Coronary artery (tissue), 2 donors: ENCODE measurements at regions not wholly inside any gene's neighbourhood (a gene's known extent, or its start where the extent isn't known, plus 50 kb on each side); places are given as distances from the start of the nearest gene placed in this dataset.

Source experiments
- DNase-seq: peaks from one replicate; pipeline ENCODE4 v3.0.0-alpha.2; 2017; ENCODE audit warnings: low spot score
- H3K27ac ChIP-seq, 2 donors: fragments of 200-600 bp; sonication (generic); one replicate each; pipeline ENCODE4 v1.5.1; 2016 to 2019
- H3K4me3 ChIP-seq: fragments of 200-600 bp; sonication (generic); 2 replicates; pipeline ENCODE4 v1.5.1; 2016; ENCODE audit warnings: mild to moderate bottlenecking, moderate library complexity
- TF ChIP-seq, protein P1 (sequence below): fragments of 200-600 bp; sonication (generic); IDR thresholded peaks from one replicate; pipeline ENCODE4 v1.5.1; 2019; ENCODE audit warnings: antibody characterized with exemption

DNA sequence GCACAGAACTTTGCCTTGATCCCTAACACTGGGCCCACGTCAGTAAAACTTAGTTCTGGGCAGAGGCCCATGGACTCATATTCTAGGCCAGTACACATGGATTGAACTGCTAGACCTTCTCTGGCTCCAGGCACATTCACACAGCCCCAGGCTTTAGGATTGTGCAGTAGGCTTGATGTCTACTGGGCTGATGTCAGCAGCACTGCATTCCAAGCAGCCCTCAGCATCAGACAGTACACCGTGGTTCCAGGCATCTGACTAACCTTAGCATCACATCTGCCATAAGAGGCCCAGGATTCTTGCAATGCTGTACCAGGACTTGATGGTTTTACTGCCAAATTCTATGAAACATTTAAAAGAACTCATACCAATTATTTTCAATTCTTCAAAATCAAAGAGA lies 301.9 kb downstream of the CCER1 start:
- DNase-seq, result no peak
- H3K27ac ChIP-seq, result no peak overlapping the region
- TF ChIP-seq, protein P1, sequence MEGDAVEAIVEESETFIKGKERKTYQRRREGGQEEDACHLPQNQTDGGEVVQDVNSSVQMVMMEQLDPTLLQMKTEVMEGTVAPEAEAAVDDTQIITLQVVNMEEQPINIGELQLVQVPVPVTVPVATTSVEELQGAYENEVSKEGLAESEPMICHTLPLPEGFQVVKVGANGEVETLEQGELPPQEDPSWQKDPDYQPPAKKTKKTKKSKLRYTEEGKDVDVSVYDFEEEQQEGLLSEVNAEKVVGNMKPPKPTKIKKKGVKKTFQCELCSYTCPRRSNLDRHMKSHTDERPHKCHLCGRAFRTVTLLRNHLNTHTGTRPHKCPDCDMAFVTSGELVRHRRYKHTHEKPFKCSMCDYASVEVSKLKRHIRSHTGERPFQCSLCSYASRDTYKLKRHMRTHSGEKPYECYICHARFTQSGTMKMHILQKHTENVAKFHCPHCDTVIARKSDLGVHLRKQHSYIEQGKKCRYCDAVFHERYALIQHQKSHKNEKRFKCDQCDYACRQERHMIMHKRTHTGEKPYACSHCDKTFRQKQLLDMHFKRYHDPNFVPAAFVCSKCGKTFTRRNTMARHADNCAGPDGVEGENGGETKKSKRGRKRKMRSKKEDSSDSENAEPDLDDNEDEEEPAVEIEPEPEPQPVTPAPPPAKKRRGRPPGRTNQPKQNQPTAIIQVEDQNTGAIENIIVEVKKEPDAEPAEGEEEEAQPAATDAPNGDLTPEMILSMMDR, result no peak

DNA sequence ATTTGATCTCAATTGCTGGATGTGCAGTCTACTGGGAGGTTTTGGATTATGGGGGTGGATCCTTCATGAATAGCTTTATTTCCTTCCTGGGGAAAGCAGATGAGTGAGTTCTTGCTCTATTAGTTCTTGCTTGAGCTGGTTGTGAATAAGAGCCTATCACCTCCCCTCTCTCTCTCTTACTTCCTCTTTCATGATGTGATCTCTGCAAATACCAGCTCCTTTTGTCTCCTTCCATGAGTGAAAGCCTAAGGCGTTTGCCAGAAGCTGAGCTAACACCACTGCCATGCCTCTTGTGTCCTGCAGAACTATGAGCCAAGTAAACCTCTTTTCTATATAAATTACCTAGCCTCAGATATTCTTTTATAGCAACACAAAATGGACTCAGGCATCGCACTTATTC lies 302.7 kb downstream of the CCER1 start:
- Histone ChIP-seq H3K27ac (no peak overlapping the region), H3K4me3 (no peak overlapping the region)
- TF ChIP-seq, protein P1, result no peak
- no peak for DNase-seq

More for the DNA sequence above, 301.9 kb downstream of the CCER1 start:
- H3K4me3 ChIP-seq, result no peak overlapping the region

DNA sequence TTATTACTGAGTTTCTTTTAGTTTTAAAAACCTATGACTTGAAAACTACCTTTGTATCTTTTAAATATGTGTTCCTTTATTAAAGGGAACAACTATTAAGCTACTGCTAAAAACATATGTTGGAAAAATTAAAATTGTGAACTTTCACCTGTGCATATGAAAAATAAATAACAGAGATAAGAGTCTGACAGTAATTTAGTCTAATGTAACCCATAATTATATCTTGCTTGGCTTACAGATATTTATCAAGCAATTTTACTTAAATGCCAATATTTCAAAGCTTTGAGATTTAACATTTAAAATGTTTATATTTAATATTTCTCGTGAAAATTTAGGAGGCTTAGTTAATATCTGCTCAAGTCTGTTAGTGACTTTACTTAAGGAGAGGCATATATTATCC lies 309.8 kb downstream of the CCER1 start:
- Histone ChIP-seq H3K4me3 (no peak overlapping the region), H3K27ac (no peak overlapping the region)
- TF ChIP-seq, protein P1, result no peak
- no peak for DNase-seq

DNA sequence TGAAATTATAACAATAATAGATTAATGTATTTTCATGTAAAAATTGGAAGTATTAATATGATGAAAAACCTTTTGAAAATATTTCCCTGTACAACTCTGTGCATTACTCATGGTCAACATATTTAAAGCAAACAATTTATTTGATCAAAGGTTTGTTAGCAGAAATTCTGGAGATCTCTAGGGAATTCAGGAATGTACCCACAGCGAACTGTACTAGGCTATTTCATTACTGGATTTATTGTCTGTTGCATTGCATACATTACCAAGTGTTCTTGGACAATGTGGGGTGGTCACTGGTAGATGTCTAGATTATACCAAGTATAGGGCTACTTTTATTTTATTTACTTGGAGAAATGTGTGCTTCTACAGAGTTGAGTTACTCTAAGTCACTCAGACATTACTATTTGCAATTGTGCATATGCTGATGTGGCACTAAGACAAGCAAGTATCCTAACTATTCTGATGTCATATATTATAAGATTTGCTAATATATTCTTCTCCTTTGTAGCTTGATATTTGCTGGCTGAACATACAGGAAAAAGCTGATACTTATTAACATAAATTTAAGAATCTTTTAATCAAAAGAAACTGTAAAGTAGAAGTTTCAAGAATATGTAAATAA lies 323.3 kb downstream of the CCER1 start:
- TF ChIP-seq, protein P1, result no peak
- Histone ChIP-seq H3K4me3 (no peak overlapping the region), H3K27ac (no peak overlapping the region)
- DNase-seq, result no peak

DNA sequence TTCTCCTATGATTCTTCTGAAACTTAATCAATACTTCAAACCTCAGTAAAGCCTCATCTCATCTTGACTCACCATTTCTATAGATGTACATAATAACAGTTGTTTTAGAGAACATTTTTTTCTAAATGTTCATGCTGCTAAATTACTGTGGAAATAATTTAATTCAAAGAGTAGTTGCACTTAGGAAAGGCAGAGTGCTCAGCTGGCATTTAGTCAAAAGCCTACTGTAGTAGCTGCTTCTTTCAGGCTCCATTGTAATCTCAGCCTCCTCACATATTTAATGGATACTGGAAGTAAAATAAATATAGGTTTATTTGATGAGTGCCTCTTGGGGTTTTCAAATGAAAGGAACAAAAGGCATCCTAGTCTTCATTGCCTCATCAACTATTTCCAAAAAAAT lies 325.0 kb downstream of the CCER1 start:
- Histone ChIP-seq H3K4me3 (no peak overlapping the region), H3K27ac (no peak overlapping the region)
- no peak for DNase-seq
- TF ChIP-seq, protein P1, result no peak

- H3K27ac ChIP-seq, result no peak overlapping the region
- TF ChIP-seq, protein P1, result no peak
- no peak for DNase-seq
Observed at GRCh38 chr12:90628213-90628612, 326.8 kb downstream of the CCER1 start.

DNA sequence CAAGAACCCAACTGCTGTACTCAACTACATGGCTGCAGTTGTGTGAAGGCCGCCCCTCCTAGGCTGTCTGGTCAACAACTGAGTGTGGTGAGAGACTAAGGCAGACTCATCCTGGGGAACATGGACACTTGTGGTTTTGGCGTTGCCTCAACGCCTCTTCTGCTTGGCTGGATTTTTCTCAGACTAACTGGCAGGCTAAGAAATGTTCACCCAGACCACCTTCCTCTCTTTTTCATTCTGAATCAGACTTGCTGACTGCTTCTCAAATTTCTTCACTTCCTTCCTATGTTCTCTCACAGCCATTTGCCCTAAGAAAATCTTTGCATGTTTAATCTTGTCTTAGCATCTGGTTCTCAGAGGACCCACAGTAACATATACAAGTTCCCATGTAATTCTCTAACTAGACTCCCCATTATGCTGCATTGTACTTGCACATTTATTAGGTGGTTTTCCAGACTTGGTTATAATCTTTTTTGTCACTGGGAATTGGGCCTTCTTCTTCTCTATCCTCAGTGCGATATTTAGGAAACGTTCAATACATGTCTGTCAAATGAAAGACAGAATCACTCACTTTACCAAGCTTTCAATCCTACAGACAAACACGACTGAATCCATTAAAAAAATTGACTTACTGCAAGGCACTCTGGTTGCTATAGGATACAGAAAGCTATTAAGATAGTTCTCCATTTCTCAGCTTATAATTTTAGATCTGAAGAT lies 327.6 kb downstream of the CCER1 start:
- Histone ChIP-seq H3K27ac (no peak overlapping the region), H3K4me3 (no peak overlapping the region)
- no peak for DNase-seq
- TF ChIP-seq, protein P1, result no peak

More at GRCh38 chr12:90628213-90628612, 326.8 kb downstream of the CCER1 start:
- H3K4me3 ChIP-seq, result no peak overlapping the region
